Endothelial cell of umbilical vein (primary cell): ENCODE measurements at regions not wholly inside any gene's neighbourhood (a gene's known extent, or its start where the extent isn't known, plus 50 kb on each side); places are given as distances from the start of the nearest gene placed in this dataset.

Experiments used
- CTCF ChIP-seq, 2 donors: IDR thresholded peaks; 1 replicate in 1 of 2; 2 replicates in 1 of 2; pipeline ENCODE4 v1.5.1; 2011; ENCODE audit warnings: low read length in 2 of 2, mild to moderate bottlenecking in 2 of 2, moderate library complexity in 2 of 2, control low read depth in 1 of 2, inconsistent platforms in 1 of 2, low read depth in 1 of 2; ENCODE audit not compliant: insufficient read depth in 1 of 2; ENCODE audit errors: extremely low read depth in 1 of 2
- EZH2 ChIP-seq: IDR thresholded peaks from 2 replicates; pipeline ENCODE4 v1.6.1; 2012; ENCODE audit warnings: borderline replicate concordance, low read depth, mild to moderate bottlenecking, moderate library complexity, low read length, inconsistent platforms; ENCODE audit not compliant: severe bottlenecking
- JUN ChIP-seq: IDR thresholded peaks from 2 replicates; pipeline ENCODE4 v1.6.1; 2011; ENCODE audit warnings: borderline replicate concordance, low read depth; ENCODE audit not compliant: insufficient read length, insufficient read depth
- POLR2A ChIP-seq: IDR thresholded peaks from 2 replicates; pipeline ENCODE4 v1.6.1; 2012; ENCODE audit warnings: low read depth, mild to moderate bottlenecking, control low read depth, low read length
- POLR2AphosphoS5 ChIP-seq: IDR thresholded peaks from 2 replicates; pipeline ENCODE4 v1.6.1; 2012; ENCODE audit warnings: low read depth, mild to moderate bottlenecking, control low read depth, low read length, moderate library complexity; ENCODE audit not compliant: insufficient read depth

GRCh38 chr15:93311620-93312019, 222.6 kb upstream of the RGMA start:
- TF ChIP-seq EZH2 (no peak), POLR2AphosphoS5 (no peak), CTCF (IDR thresholded peaks at IDR 0.05; ENCODE audit: extremely low read depth in 1 of 2, insufficient read depth in 1 of 2, low read depth in 1 of 2, low read length in 2 of 2) (no peak), POLR2A (no peak), JUN (no peak)
